OCI-LY1 (cell line): ENCODE measurements at regions not wholly inside any gene's neighbourhood (a gene's known extent, or its start where the extent isn't known, plus 50 kb on each side); places are given as distances from the start of the nearest gene placed in this dataset.

Experiments used
- H2AFZ ChIP-seq: fragments of 200-600 bp; sonication (generic), shearing (Covaris generic); 2 replicates; pipeline ENCODE4 v1.6.0; 2014; ENCODE audit warnings: antibody characterized with exemption, mild to moderate bottlenecking, low read length
- H3F3A ChIP-seq: fragments of 200-600 bp; sonication (generic), shearing (Covaris generic); 2 replicates; pipeline ENCODE4 v1.6.0; 2014; ENCODE audit warnings: mild to moderate bottlenecking, antibody characterized with exemption, low read length, moderate library complexity; ENCODE audit not compliant: insufficient read depth
- H3K27ac ChIP-seq: fragments of 200-600 bp; sonication (generic); 2 replicates; pipeline ENCODE4 v1.5.1; 2014; ENCODE audit warnings: low read length, mixed run types, mild to moderate bottlenecking, low read depth; ENCODE audit not compliant: poor library complexity, severe bottlenecking
- H3K27me3 ChIP-seq: fragments of 200-600 bp; sonication (generic); 2 replicates; pipeline ENCODE4 v1.6.0; 2014; ENCODE audit warnings: antibody characterized with exemption, mild to moderate bottlenecking, low read length, moderate library complexity; ENCODE audit not compliant: insufficient read depth
- H3K36me3 ChIP-seq: fragments of 200-600 bp; sonication (generic); 2 replicates; pipeline ENCODE4 v1.6.1; 2014; ENCODE audit warnings: mild to moderate bottlenecking, antibody characterized with exemption, low read length, moderate library complexity, mixed read lengths; ENCODE audit not compliant: insufficient read depth
- H3K4me1 ChIP-seq: fragments of 200-600 bp; sonication (generic); 2 replicates; pipeline ENCODE4 v1.5.1; 2014; ENCODE audit warnings: mild to moderate bottlenecking, low read length, moderate library complexity; ENCODE audit not compliant: insufficient read depth, severe bottlenecking
- H3K4me2 ChIP-seq: fragments of 200-600 bp; sonication (generic), shearing (Covaris generic); 2 replicates; pipeline ENCODE4 v1.6.1; 2014; ENCODE audit warnings: low read length
- H3K4me3 ChIP-seq: fragments of 200-600 bp; sonication (generic); 2 replicates; pipeline ENCODE4 v1.5.1; 2014; ENCODE audit warnings: low read length, low read depth, mild to moderate bottlenecking, mixed read lengths; ENCODE audit not compliant: poor library complexity, severe bottlenecking
- H3K79me2 ChIP-seq: fragments of 200-600 bp; shearing (Covaris generic); 2 replicates; pipeline ENCODE4 v1.6.1; 2016; ENCODE audit warnings: mixed run types, low read length, mixed read lengths; ENCODE audit not compliant: insufficient read depth
- H3K9ac ChIP-seq: fragments of 200-600 bp; sonication (generic), shearing (Covaris generic); 2 replicates; pipeline ENCODE4 v1.6.1; 2014; ENCODE audit warnings: mild to moderate bottlenecking, low read length, mixed read lengths
- H3K9me2 ChIP-seq: fragments of 200-600 bp; sonication (generic), shearing (Covaris generic); 2 replicates; pipeline ENCODE4 v1.6.1; 2014; ENCODE audit warnings: low read depth, mild to moderate bottlenecking, low read length, mixed read lengths
- H3K9me3 ChIP-seq: fragments of 200-600 bp; shearing (Covaris generic); 2 replicates; pipeline ENCODE4 v1.6.1; 2014; ENCODE audit warnings: low read length, mixed read lengths
- H4K20me1 ChIP-seq: fragments of 200-600 bp; sonication (generic), shearing (Covaris generic); 2 replicates; pipeline ENCODE4 v1.6.0; 2016; ENCODE audit warnings: mild to moderate bottlenecking, low read length; ENCODE audit not compliant: insufficient read depth
- CTCF ChIP-seq: fragments of 200-600 bp; sonication (generic), shearing (Covaris generic); IDR thresholded peaks from 2 replicates; pipeline ENCODE4 v1.5.1; 2017; ENCODE audit warnings: mild to moderate bottlenecking, antibody characterized with exemption, low read length, moderate library complexity, mixed read lengths
- EZH2 ChIP-seq: fragments of 200-600 bp; sonication (generic), shearing (Covaris generic); IDR thresholded peaks from 2 replicates; pipeline ENCODE4 v1.8.0; 2017; ENCODE audit warnings: borderline replicate concordance, mixed run types, mild to moderate bottlenecking, antibody characterized with exemption, low read length, moderate library complexity, mixed read lengths

DNA sequence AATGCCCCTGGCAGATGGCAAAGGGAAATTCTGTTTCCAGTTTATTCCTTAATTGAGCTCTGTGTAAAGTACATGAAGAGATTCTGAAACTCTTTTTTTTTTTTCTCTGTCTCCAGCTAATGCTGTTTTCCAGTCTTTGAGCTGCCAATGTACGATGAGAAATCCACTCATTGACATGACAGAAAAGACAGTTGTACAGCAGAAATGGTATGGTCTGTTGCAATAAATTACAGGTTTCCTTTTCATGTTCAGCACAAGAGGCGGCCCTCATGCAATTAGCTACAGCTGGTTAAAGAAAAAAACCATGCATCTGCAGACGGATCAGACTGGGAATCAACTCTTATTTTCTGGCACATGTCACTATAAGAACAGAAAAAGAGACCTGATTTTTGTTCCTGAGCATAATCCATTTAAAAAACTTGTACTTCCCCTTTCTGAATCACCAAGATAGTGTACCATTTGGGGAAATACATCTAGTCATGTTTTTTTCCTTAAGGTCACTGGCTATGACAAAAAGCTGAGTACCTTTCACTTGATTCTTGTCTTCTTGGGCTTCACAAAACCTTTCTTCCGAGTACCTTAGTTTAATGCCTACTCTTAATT, 289.8 kb upstream of the PREP start:
- TF ChIP-seq EZH2, result no peak
- TF ChIP-seq CTCF, result no peak
- Histone ChIP-seq H3K4me2 (no peak overlapping the region), H3K27me3 (no peaks in the 10 kb centered on the region), H3K9ac (no peak overlapping the region), H3K79me2 (no peaks in the 10 kb centered on the region), H2AFZ (no peak overlapping the region), H3K9me2 (no peaks in the 10 kb centered on the region), H3K4me3 (no peak overlapping the region), H4K20me1 (no peaks in the 10 kb centered on the region), H3F3A (no peaks in the 10 kb centered on the region), H3K36me3 (no peaks in the 10 kb centered on the region), H3K27ac (no peak overlapping the region), H3K4me1 (peaks cover 10% of the 10 kb centered on the region), H3K9me3 (no peaks in the 10 kb centered on the region)

DNA sequence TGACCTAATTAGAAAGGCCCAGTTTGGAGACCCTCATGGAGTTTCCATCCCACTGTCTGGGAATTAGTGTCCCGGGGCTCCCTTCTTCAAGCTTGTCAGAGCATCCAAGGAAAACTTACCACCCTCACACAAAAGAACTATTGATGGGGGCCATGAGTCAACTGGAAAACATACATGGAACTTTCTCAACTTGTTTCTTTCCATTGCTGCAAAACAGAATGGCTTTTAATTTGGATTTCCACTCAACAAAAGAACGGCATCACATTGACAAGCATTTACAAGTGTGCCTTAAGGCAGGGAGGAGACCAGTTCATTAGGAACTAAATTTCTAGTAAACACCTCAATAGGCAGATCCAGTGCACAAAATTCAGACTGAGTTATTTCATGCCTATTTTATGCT, 289.1 kb upstream of the PREP start:
- no peaks in the 10 kb centered on the region for H3K9me2 ChIP-seq
- H3K79me2 ChIP-seq, result no peaks in the 10 kb centered on the region
- no peaks in the 10 kb centered on the region for H3K9me3 ChIP-seq
- no peaks in the 10 kb centered on the region for H4K20me1 ChIP-seq
- no peak overlapping the region for H3K27ac ChIP-seq
- no peak overlapping the region for H2AFZ ChIP-seq
- H3K4me1 ChIP-seq, result peaks cover 10% of the 10 kb centered on the region
- no peak overlapping the region for H3K4me2 ChIP-seq
- no peak overlapping the region for H3K4me3 ChIP-seq
- H3F3A ChIP-seq, result no peaks in the 10 kb centered on the region
- no peaks in the 10 kb centered on the region for H3K36me3 ChIP-seq
- no peaks in the 10 kb centered on the region for H3K27me3 ChIP-seq
- TF ChIP-seq EZH2 (no peak), CTCF (no peak)
- no peak overlapping the region for H3K9ac ChIP-seq

DNA sequence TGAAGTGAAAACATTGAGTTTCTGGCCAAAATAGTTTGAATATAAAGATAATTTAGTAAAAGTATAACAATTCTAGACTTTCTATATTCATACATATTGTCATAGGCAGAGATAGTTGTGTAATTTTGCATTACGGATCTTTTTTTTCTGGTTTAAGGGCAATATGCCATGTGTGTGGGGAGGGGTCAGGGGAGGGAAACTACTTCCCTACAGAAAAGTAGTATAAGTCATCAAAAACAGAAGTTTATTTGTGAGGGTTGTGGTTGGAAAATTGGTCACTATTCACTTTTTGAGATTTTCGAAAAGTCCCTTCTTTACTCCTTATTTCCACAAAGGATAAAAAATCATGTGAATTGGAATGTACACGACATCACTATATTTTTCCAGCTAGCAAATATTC, 288.2 kb upstream of the PREP start:
- Histone ChIP-seq H3K4me1 (peaks cover 10% of the 10 kb centered on the region), H3K9me2 (no peaks in the 10 kb centered on the region), H3K79me2 (no peaks in the 10 kb centered on the region), H3K9ac (no peak overlapping the region), H2AFZ (no peak overlapping the region), H4K20me1 (no peaks in the 10 kb centered on the region), H3K36me3 (no peaks in the 10 kb centered on the region), H3K4me3 (no peak overlapping the region), H3K4me2 (no peak overlapping the region), H3K27me3 (no peaks in the 10 kb centered on the region), H3K27ac (no peak overlapping the region), H3F3A (no peaks in the 10 kb centered on the region), H3K9me3 (no peaks in the 10 kb centered on the region)
- TF ChIP-seq CTCF (no peak), EZH2 (no peak)
